Ishikawa (cell line): ENCODE measurements at regions not wholly inside any gene's neighbourhood (a gene's known extent, or its start where the extent isn't known, plus 50 kb on each side); places are given as distances from the start of the nearest gene placed in this dataset.

Experiments used
- CREB1 ChIP-seq: IDR thresholded peaks from 2 replicates; pipeline ENCODE4 v1.6.1; 2012; ENCODE audit warnings: low read depth
- EGR1 ChIP-seq: IDR thresholded peaks from 2 replicates; pipeline ENCODE4 v1.6.1; 2012

GRCh38 chr5:110264661-110265060, 461.8 kb downstream of the TMEM232 start:
- TF ChIP-seq EGR1, result no peak
- no peak for TF ChIP-seq CREB1
